WERI-Rb-1 (cell line): ENCODE measurements at regions not wholly inside any gene's neighbourhood (a gene's known extent, or its start where the extent isn't known, plus 50 kb on each side); places are given as distances from the start of the nearest gene placed in this dataset.

Source experiments
- DNase-seq: peaks from one replicate; pipeline ENCODE4 v3.0.0-alpha.2; 2020
- H3K27ac ChIP-seq: fragments of 250-450 bp; sonication (Bioruptor Pico); 2 replicates; pipeline ENCODE4 v1.5.1; 2020; ENCODE audit warnings: mild to moderate bottlenecking, moderate library complexity
- H3K27me3 ChIP-seq: fragments of 250-450 bp; sonication (Bioruptor Pico); 2 replicates; pipeline ENCODE4 v1.5.1; 2021; ENCODE audit warnings: mild to moderate bottlenecking, low read depth, moderate library complexity; ENCODE audit not compliant: insufficient read depth, severe bottlenecking
- H3K36me3 ChIP-seq: fragments of 250-450 bp; sonication (Bioruptor Pico); 2 replicates; pipeline ENCODE4 v1.5.1; 2020; ENCODE audit warnings: mild to moderate bottlenecking, moderate library complexity
- H3K4me3 ChIP-seq: 2 replicates; pipeline ENCODE4 v1.5.1; 2011; ENCODE audit warnings: low read depth, mild to moderate bottlenecking, control low read depth, low read length
- H3K9me3 ChIP-seq: fragments of 250-450 bp; sonication (Bioruptor Pico); 2 replicates; pipeline ENCODE4 v1.5.1; 2021; ENCODE audit warnings: mild to moderate bottlenecking, moderate library complexity; ENCODE audit not compliant: severe bottlenecking
- CTCF ChIP-seq: IDR thresholded peaks from 2 replicates; pipeline ENCODE4 v1.5.1; 2011; ENCODE audit warnings: low read depth, mild to moderate bottlenecking, control low read depth, inconsistent platforms, low read length

- Histone ChIP-seq H3K27me3 (no peaks in the 10 kb centered on the region), H3K9me3 (no peaks in the 10 kb centered on the region), H3K4me3 (no peak overlapping the region), H3K27ac (no peak overlapping the region), H3K36me3 (no peaks in the 10 kb centered on the region)
- DNase-seq: no peak
- TF ChIP-seq CTCF: no peak
Measured at GRCh38 chr2:182618672-182619079, 97.4 kb upstream of the DNAJC10 start.

- Histone ChIP-seq H3K36me3 (no peaks in the 10 kb centered on the region), H3K4me3 (no peak overlapping the region), H3K9me3 (no peaks in the 10 kb centered on the region), H3K27me3 (no peaks in the 10 kb centered on the region), H3K27ac (no peak overlapping the region)
- no peak for DNase-seq
- no peak for TF ChIP-seq CTCF
Measured at GRCh38 chr2:182619276-182619675, 96.8 kb upstream of the DNAJC10 start.

GRCh38 chr2:182621191-182621590 lies 94.9 kb upstream of the DNAJC10 start:
- Histone ChIP-seq H3K27ac (no peak overlapping the region), H3K27me3 (no peaks in the 10 kb centered on the region), H3K36me3 (no peaks in the 10 kb centered on the region), H3K4me3 (no peak overlapping the region), H3K9me3 (no peaks in the 10 kb centered on the region)
- TF ChIP-seq CTCF: no peak
- DNase-seq: no peak

GRCh38 chr2:182621810-182622209 lies 94.2 kb upstream of the DNAJC10 start:
- no peak overlapping the region for H3K4me3 ChIP-seq
- no peaks in the 10 kb centered on the region for H3K9me3 ChIP-seq
- H3K36me3 ChIP-seq: no peaks in the 10 kb centered on the region
- H3K27ac ChIP-seq: no peak overlapping the region
- no peaks in the 10 kb centered on the region for H3K27me3 ChIP-seq
- TF ChIP-seq CTCF: no peak
- DNase-seq: no peak

- Histone ChIP-seq H3K9me3 (no peaks in the 10 kb centered on the region), H3K4me3 (no peak overlapping the region), H3K27ac (no peak overlapping the region), H3K36me3 (no peaks in the 10 kb centered on the region), H3K27me3 (no peaks in the 10 kb centered on the region)
- DNase-seq: no peak
- TF ChIP-seq CTCF: no peak
Measured at GRCh38 chr2:182622231-182622630, 93.8 kb upstream of the DNAJC10 start.

GRCh38 chr2:182625814-182626213 lies 90.2 kb upstream of the DNAJC10 start:
- H3K4me3 ChIP-seq: no peak overlapping the region
- no peak for DNase-seq
- no peaks in the 10 kb centered on the region for H3K36me3 ChIP-seq
- H3K27ac ChIP-seq: no peak overlapping the region
- no peaks in the 10 kb centered on the region for H3K27me3 ChIP-seq
- H3K9me3 ChIP-seq: no peaks in the 10 kb centered on the region
- no peak for TF ChIP-seq CTCF
